Lower lobe of right lung (tissue), 2 donors: ENCODE measurements at regions not wholly inside any gene's neighbourhood (a gene's known extent, or its start where the extent isn't known, plus 50 kb on each side); places are given as distances from the start of the nearest gene placed in this dataset.

Experiments
- ATAC-seq, 2 donors: fragments of 200-7000 bp; cut with Tn5 transposase; one replicate each; pipeline ENCODE4 v1.9.1; 2020 to 2022; ENCODE audit warnings: mild to moderate bottlenecking in 2 of 2, moderate library complexity in 2 of 2
- DNase-seq: peaks from one replicate; pipeline ENCODE4 v3.0.0-alpha.2; 2020
- H3K27ac ChIP-seq: fragments of 200-600 bp; one replicate; pipeline ENCODE4 v1.8.0; 2022
- H3K27me3 ChIP-seq: fragments of 200-600 bp; one replicate; pipeline ENCODE4 v1.8.0; 2022; ENCODE audit warnings: low read depth
- H3K36me3 ChIP-seq: fragments of 200-600 bp; one replicate; pipeline ENCODE4 v1.8.0; 2022; ENCODE audit warnings: mild to moderate bottlenecking
- H3K4me1 ChIP-seq: fragments of 200-600 bp; one replicate; pipeline ENCODE4 v1.8.0; 2022
- H3K4me3 ChIP-seq: fragments of 200-600 bp; one replicate; pipeline ENCODE4 v1.8.0; 2022; ENCODE audit warnings: mild to moderate bottlenecking
- H3K9me3 ChIP-seq: fragments of 200-600 bp; one replicate; pipeline ENCODE4 v1.8.0; 2022
- CTCF ChIP-seq: fragments of 200-600 bp; IDR thresholded peaks from one replicate; pipeline ENCODE4 v1.8.0; 2022; ENCODE audit warnings: antibody characterized with exemption, mild to moderate bottlenecking
- intact Hi-C: fragments of 100-400 bp; cut with DNase I; formaldehyde crosslinking; loops from one replicate; pipeline ENCODE4 v1.11.0; 2022
- donor health status: DM: no; HTN: yes; CAD: no; lungs with severe emphysema.

GRCh38 chr20:39266989-39267388 is 304.8 kb downstream of the DHX35 start:
- no peak for TF ChIP-seq CTCF
- no peaks in the 10 kb centered on the region for H3K9me3 ChIP-seq
- no peak overlapping the region for H3K4me3 ChIP-seq
- H3K4me1 ChIP-seq: peaks cover 18% of the 10 kb centered on the region
- intact Hi-C loops: no loop called here
- no peak overlapping the region for H3K27ac ChIP-seq
- no peaks in the 10 kb centered on the region for H3K36me3 ChIP-seq
- no peaks in the 10 kb centered on the region for H3K27me3 ChIP-seq
- no peak for ATAC-seq
- no peak for DNase-seq

GRCh38 chr20:39264506-39265172 is 302.5 kb downstream of the DHX35 start:
- DNase-seq (no peak), ATAC-seq (peak; percentile 70 to 73)
- Histone ChIP-seq H3K27me3 (no peaks in the 10 kb centered on the region), H3K9me3 (no peaks in the 10 kb centered on the region), H3K4me1 (peaks cover 12% of the 10 kb centered on the region), H3K4me3 (no peak overlapping the region), H3K27ac (no peak overlapping the region), H3K36me3 (no peaks in the 10 kb centered on the region)
- peak; percentile 85 for TF ChIP-seq CTCF
- intact Hi-C loops: no loop called here

GRCh38 chr20:39263076-39263475 is 300.9 kb downstream of the DHX35 start:
- Histone ChIP-seq H3K27ac (no peak overlapping the region), H3K4me3 (no peak overlapping the region), H3K9me3 (no peaks in the 10 kb centered on the region), H3K27me3 (no peaks in the 10 kb centered on the region), H3K36me3 (no peaks in the 10 kb centered on the region), H3K4me1 (no peaks in the 10 kb centered on the region)
- no peak for TF ChIP-seq CTCF
- intact Hi-C loops: no loop called here
- no peak for DNase-seq
- ATAC-seq: no peak

- Histone ChIP-seq H3K27me3 (no peaks in the 10 kb centered on the region), H3K4me1 (no peaks in the 10 kb centered on the region), H3K27ac (no peak overlapping the region), H3K9me3 (no peaks in the 10 kb centered on the region), H3K36me3 (no peaks in the 10 kb centered on the region), H3K4me3 (no peak overlapping the region)
- DNase-seq (no peak), ATAC-seq (no peak)
- TF ChIP-seq CTCF: no peak
- intact Hi-C loops: no loop called here
Measured at GRCh38 chr20:39259808-39260207, 297.7 kb downstream of the DHX35 start.

GRCh38 chr20:39259010-39259803 is 297.1 kb downstream of the DHX35 start:
- intact Hi-C loops: no loop called here
- Histone ChIP-seq H3K4me3 (no peak overlapping the region), H3K27me3 (no peaks in the 10 kb centered on the region), H3K4me1 (no peaks in the 10 kb centered on the region), H3K27ac (no peak overlapping the region), H3K9me3 (no peaks in the 10 kb centered on the region), H3K36me3 (no peaks in the 10 kb centered on the region)
- DNase-seq (no peak), ATAC-seq (no peak)
- no peak for TF ChIP-seq CTCF
